ENCODE measurements at regions not wholly inside any gene's neighbourhood (a gene's known extent, or its start where the extent isn't known, plus 50 kb on each side); places are given as distances from the start of the nearest gene placed in this dataset.

- Histone ChIP-seq H3K27me3 (ENCODE audit: control insufficient read depth in 5 of 5, insufficient read depth in 4 of 5, low read length in 5 of 5) (no peaks in the 10 kb centered on the region), H3K36me3 (ENCODE audit: control insufficient read depth in 5 of 5, insufficient read depth in 5 of 5, low read length in 5 of 5) (no peaks in the 10 kb centered on the region), H3K4me3 (ENCODE audit: low read depth in 1 of 5, low read length in 5 of 5) (no peak overlapping the region)
These were observed 186.2 kb downstream of the HAO1 start for GRCh38 chr20:7754102-7754501.

GRCh38 chr20:7758406-7758805, 181.9 kb downstream of the HAO1 start:
- Histone ChIP-seq H3K4me3 (ENCODE audit: low read depth in 1 of 5, low read length in 5 of 5) (no peak overlapping the region), H3K27me3 (ENCODE audit: control insufficient read depth in 5 of 5, insufficient read depth in 4 of 5, low read length in 5 of 5) (no peaks in the 10 kb centered on the region), H3K36me3 (ENCODE audit: control insufficient read depth in 5 of 5, insufficient read depth in 5 of 5, low read length in 5 of 5) (no peaks in the 10 kb centered on the region), H3K9ac (ENCODE audit: low read length in 5 of 5) (no peak overlapping the region), H3K4me1 (ENCODE audit: control insufficient read depth in 5 of 5, insufficient read depth in 5 of 5, low read length in 5 of 5) (no peaks in the 10 kb centered on the region), H3K9me3 (ENCODE audit: control insufficient read depth in 5 of 5, low read length in 5 of 5) (no peaks in the 10 kb centered on the region), H3K27ac (ENCODE audit: low read depth, low read length) (no peak overlapping the region)

More at GRCh38 chr20:7754102-7754501, 186.2 kb downstream of the HAO1 start:
- H3K27ac ChIP-seq (ENCODE audit: low read depth, low read length), result no peak overlapping the region
- no peak overlapping the region for H3K9ac ChIP-seq (ENCODE audit: low read length in 5 of 5)
- H3K4me1 ChIP-seq (ENCODE audit: control insufficient read depth in 5 of 5, insufficient read depth in 5 of 5, low read length in 5 of 5), result no peaks in the 10 kb centered on the region
- H3K9me3 ChIP-seq (ENCODE audit: control insufficient read depth in 5 of 5, low read length in 5 of 5), result no peaks in the 10 kb centered on the region

GRCh38 chr20:7760247-7761031, 179.8 kb downstream of the HAO1 start:
- Histone ChIP-seq H3K27me3 (ENCODE audit: control insufficient read depth in 5 of 5, insufficient read depth in 4 of 5, low read length in 5 of 5) (no peaks in the 10 kb centered on the region), H3K9ac (ENCODE audit: low read length in 5 of 5) (no peak overlapping the region), H3K9me3 (ENCODE audit: control insufficient read depth in 5 of 5, low read length in 5 of 5) (no peaks in the 10 kb centered on the region), H3K4me3 (ENCODE audit: low read depth in 1 of 5, low read length in 5 of 5) (no peak overlapping the region), H3K36me3 (ENCODE audit: control insufficient read depth in 5 of 5, insufficient read depth in 5 of 5, low read length in 5 of 5) (no peaks in the 10 kb centered on the region), H3K27ac (ENCODE audit: low read depth, low read length) (no peak overlapping the region), H3K4me1 (ENCODE audit: control insufficient read depth in 5 of 5, insufficient read depth in 5 of 5, low read length in 5 of 5) (no peaks in the 10 kb centered on the region)

GRCh38 chr20:7765221-7765620, 175.0 kb downstream of the HAO1 start:
- Histone ChIP-seq H3K9me3 (ENCODE audit: control insufficient read depth in 5 of 5, low read length in 5 of 5) (no peaks in the 10 kb centered on the region), H3K9ac (ENCODE audit: low read length in 5 of 5) (no peak overlapping the region), H3K4me1 (ENCODE audit: control insufficient read depth in 5 of 5, insufficient read depth in 5 of 5, low read length in 5 of 5) (no peaks in the 10 kb centered on the region), H3K27ac (ENCODE audit: low read depth, low read length) (no peak overlapping the region), H3K27me3 (ENCODE audit: control insufficient read depth in 5 of 5, insufficient read depth in 4 of 5, low read length in 5 of 5) (no peaks in the 10 kb centered on the region), H3K36me3 (ENCODE audit: control insufficient read depth in 5 of 5, insufficient read depth in 5 of 5, low read length in 5 of 5) (no peaks in the 10 kb centered on the region), H3K4me3 (ENCODE audit: low read depth in 1 of 5, low read length in 5 of 5) (no peak overlapping the region)

GRCh38 chr20:7770046-7770445, 170.2 kb downstream of the HAO1 start:
- no peaks in the 10 kb centered on the region for H3K4me1 ChIP-seq (ENCODE audit: control insufficient read depth in 5 of 5, insufficient read depth in 5 of 5, low read length in 5 of 5)
- H3K36me3 ChIP-seq (ENCODE audit: control insufficient read depth in 5 of 5, insufficient read depth in 5 of 5, low read length in 5 of 5), result no peaks in the 10 kb centered on the region
- no peaks in the 10 kb centered on the region for H3K27me3 ChIP-seq (ENCODE audit: control insufficient read depth in 5 of 5, insufficient read depth in 4 of 5, low read length in 5 of 5)
- H3K4me3 ChIP-seq (ENCODE audit: low read depth in 1 of 5, low read length in 5 of 5), result no peak overlapping the region
- H3K9me3 ChIP-seq (ENCODE audit: control insufficient read depth in 5 of 5, low read length in 5 of 5), result no peaks in the 10 kb centered on the region
- H3K27ac ChIP-seq (ENCODE audit: low read depth, low read length), result no peak overlapping the region
- H3K9ac ChIP-seq (ENCODE audit: low read length in 5 of 5), result no peak overlapping the region

DNA sequence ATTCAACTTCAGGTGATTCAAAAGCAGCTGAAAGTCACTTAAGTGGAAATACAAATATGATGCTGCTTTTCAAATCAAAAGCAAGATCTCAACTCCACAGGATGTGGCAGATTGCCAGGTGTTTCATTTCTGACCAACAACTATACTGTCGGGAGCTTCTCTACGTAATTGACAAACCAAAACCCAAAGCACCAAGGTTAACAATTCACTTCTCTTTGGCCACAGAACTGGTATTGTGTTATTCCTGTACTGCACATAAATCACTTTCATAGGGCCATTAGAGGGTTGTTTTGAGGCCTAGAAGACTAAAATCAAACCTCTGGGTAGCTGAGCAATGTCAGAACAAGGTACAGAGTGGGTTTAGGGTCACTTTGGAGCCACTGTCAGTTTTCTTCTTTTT, 169.7 kb downstream of the HAO1 start:
- Histone ChIP-seq H3K36me3 (ENCODE audit: control insufficient read depth in 5 of 5, insufficient read depth in 5 of 5, low read length in 5 of 5) (no peaks in the 10 kb centered on the region), H3K9me3 (ENCODE audit: control insufficient read depth in 5 of 5, low read length in 5 of 5) (no peaks in the 10 kb centered on the region), H3K27ac (ENCODE audit: low read depth, low read length) (no peak overlapping the region), H3K4me3 (ENCODE audit: low read depth in 1 of 5, low read length in 5 of 5) (no peak overlapping the region), H3K9ac (ENCODE audit: low read length in 5 of 5) (no peak overlapping the region), H3K27me3 (ENCODE audit: control insufficient read depth in 5 of 5, insufficient read depth in 4 of 5, low read length in 5 of 5) (no peaks in the 10 kb centered on the region), H3K4me1 (ENCODE audit: control insufficient read depth in 5 of 5, insufficient read depth in 5 of 5, low read length in 5 of 5) (no peaks in the 10 kb centered on the region)

GRCh38 chr20:7772371-7772770, 167.9 kb downstream of the HAO1 start:
- H3K4me3 ChIP-seq (ENCODE audit: low read depth in 1 of 5, low read length in 5 of 5), result no peak overlapping the region
- H3K9me3 ChIP-seq (ENCODE audit: control insufficient read depth in 5 of 5, low read length in 5 of 5), result peaks cover 0 to 5% (median 0%) of the 10 kb centered on the region in 5 donors
- no peaks in the 10 kb centered on the region for H3K36me3 ChIP-seq (ENCODE audit: control insufficient read depth in 5 of 5, insufficient read depth in 5 of 5, low read length in 5 of 5)
- H3K27ac ChIP-seq (ENCODE audit: low read depth, low read length), result no peak overlapping the region
- no peaks in the 10 kb centered on the region for H3K4me1 ChIP-seq (ENCODE audit: control insufficient read depth in 5 of 5, insufficient read depth in 5 of 5, low read length in 5 of 5)
- H3K27me3 ChIP-seq (ENCODE audit: control insufficient read depth in 5 of 5, insufficient read depth in 4 of 5, low read length in 5 of 5), result no peaks in the 10 kb centered on the region
- no peak overlapping the region for H3K9ac ChIP-seq (ENCODE audit: low read length in 5 of 5)

GRCh38 chr20:7773511-7773910, 166.7 kb downstream of the HAO1 start:
- no peak overlapping the region for H3K9ac ChIP-seq (ENCODE audit: low read length in 5 of 5)
- no peaks in the 10 kb centered on the region for H3K36me3 ChIP-seq (ENCODE audit: control insufficient read depth in 5 of 5, insufficient read depth in 5 of 5, low read length in 5 of 5)
- peaks cover 0 to 5% (median 0%) of the 10 kb centered on the region in 5 donors for H3K9me3 ChIP-seq (ENCODE audit: control insufficient read depth in 5 of 5, low read length in 5 of 5)
- H3K27me3 ChIP-seq (ENCODE audit: control insufficient read depth in 5 of 5, insufficient read depth in 4 of 5, low read length in 5 of 5), result no peaks in the 10 kb centered on the region
- no peak overlapping the region for H3K27ac ChIP-seq (ENCODE audit: low read depth, low read length)
- H3K4me3 ChIP-seq (ENCODE audit: low read depth in 1 of 5, low read length in 5 of 5), result no peak overlapping the region
- no peaks in the 10 kb centered on the region for H3K4me1 ChIP-seq (ENCODE audit: control insufficient read depth in 5 of 5, insufficient read depth in 5 of 5, low read length in 5 of 5)

DNA sequence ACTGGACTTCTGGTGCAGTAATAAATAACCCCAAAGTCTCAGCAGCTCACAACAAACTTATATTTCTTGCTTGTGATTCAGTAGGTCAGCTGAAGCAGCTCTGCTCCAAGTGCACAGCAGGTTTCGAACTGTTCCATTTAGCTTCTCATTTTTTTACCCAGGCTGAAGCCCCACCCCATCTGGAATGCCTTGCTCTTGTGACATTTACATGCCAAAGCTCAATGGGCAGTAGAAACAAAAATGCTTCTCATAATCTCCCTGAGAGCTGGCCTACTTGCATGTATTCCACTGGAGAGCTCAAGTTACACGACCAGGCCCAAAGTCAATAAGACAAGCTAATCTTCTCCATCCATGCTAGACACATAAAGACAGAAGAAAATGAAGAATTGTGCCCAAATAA, 165.2 kb downstream of the HAO1 start:
- no peak overlapping the region for H3K9ac ChIP-seq (ENCODE audit: low read length in 5 of 5)
- no peaks in the 10 kb centered on the region for H3K36me3 ChIP-seq (ENCODE audit: control insufficient read depth in 5 of 5, insufficient read depth in 5 of 5, low read length in 5 of 5)
- H3K4me3 ChIP-seq (ENCODE audit: low read depth in 1 of 5, low read length in 5 of 5), result no peak overlapping the region
- H3K9me3 ChIP-seq (ENCODE audit: control insufficient read depth in 5 of 5, low read length in 5 of 5), result peaks cover 0 to 5% (median 0%) of the 10 kb centered on the region in 5 donors
- H3K4me1 ChIP-seq (ENCODE audit: control insufficient read depth in 5 of 5, insufficient read depth in 5 of 5, low read length in 5 of 5), result no peaks in the 10 kb centered on the region
- no peaks in the 10 kb centered on the region for H3K27me3 ChIP-seq (ENCODE audit: control insufficient read depth in 5 of 5, insufficient read depth in 4 of 5, low read length in 5 of 5)
- no peak overlapping the region for H3K27ac ChIP-seq (ENCODE audit: low read depth, low read length)

DNA sequence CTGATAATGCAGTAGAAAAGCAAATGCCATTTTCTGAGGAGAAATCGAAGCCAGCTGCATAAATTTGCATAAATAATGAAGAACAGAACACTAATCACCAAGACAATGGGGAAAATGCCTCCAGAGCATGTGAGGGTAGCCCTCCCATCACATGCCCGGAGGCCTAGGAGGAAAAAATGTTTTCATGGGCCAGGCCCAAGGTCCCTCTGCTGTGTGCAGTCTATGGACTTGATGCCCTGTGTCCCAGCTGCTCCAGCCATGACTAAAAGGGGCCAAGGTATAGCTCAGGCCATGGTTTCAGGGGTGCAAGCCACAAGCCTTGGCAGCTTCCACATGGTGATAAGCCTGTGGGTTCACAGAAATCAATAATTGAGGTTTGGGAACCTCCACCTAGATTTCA, 164.1 kb downstream of the HAO1 start:
- Histone ChIP-seq H3K9ac (ENCODE audit: low read length in 5 of 5) (no peak overlapping the region), H3K36me3 (ENCODE audit: control insufficient read depth in 5 of 5, insufficient read depth in 5 of 5, low read length in 5 of 5) (no peaks in the 10 kb centered on the region), H3K9me3 (ENCODE audit: control insufficient read depth in 5 of 5, low read length in 5 of 5) (peaks cover 0 to 5% (median 0%) of the 10 kb centered on the region in 5 donors), H3K27ac (ENCODE audit: low read depth, low read length) (no peak overlapping the region), H3K4me3 (ENCODE audit: low read depth in 1 of 5, low read length in 5 of 5) (no peak overlapping the region), H3K4me1 (ENCODE audit: control insufficient read depth in 5 of 5, insufficient read depth in 5 of 5, low read length in 5 of 5) (no peaks in the 10 kb centered on the region), H3K27me3 (ENCODE audit: control insufficient read depth in 5 of 5, insufficient read depth in 4 of 5, low read length in 5 of 5) (no peaks in the 10 kb centered on the region)

Data from subcutaneous abdominal adipose tissue (tissue), 5 donors.